ENCODE measurements at regions not wholly inside any gene's neighbourhood (a gene's known extent, or its start where the extent isn't known, plus 50 kb on each side); places are given as distances from the start of the nearest gene placed in this dataset.

DNA sequence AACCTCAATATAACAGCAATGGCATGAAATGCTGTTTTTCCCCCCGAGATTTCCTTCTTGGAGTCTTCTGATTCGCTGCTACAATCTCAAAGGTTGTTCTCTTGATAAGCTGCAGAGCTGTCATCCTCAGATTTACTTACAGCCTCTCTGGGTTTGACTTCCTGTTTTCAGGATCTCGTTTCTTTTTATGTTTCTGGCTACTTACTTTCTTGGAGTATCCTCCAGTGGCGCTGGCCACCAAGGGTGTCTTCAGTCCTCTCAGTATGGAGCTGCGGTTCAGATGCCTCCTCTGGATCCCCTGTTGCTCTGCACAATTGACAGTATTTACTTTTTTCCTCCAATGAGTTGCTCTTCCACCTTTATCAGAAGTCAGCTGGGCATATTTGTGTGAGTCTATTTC lies 152.0 kb upstream of the TMEM72 start:
- TF ChIP-seq, protein P1, sequence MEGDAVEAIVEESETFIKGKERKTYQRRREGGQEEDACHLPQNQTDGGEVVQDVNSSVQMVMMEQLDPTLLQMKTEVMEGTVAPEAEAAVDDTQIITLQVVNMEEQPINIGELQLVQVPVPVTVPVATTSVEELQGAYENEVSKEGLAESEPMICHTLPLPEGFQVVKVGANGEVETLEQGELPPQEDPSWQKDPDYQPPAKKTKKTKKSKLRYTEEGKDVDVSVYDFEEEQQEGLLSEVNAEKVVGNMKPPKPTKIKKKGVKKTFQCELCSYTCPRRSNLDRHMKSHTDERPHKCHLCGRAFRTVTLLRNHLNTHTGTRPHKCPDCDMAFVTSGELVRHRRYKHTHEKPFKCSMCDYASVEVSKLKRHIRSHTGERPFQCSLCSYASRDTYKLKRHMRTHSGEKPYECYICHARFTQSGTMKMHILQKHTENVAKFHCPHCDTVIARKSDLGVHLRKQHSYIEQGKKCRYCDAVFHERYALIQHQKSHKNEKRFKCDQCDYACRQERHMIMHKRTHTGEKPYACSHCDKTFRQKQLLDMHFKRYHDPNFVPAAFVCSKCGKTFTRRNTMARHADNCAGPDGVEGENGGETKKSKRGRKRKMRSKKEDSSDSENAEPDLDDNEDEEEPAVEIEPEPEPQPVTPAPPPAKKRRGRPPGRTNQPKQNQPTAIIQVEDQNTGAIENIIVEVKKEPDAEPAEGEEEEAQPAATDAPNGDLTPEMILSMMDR (IDR thresholded peaks at IDR 0.05), result no peak
- no peak for TF ChIP-seq POLR2A (IDR thresholded peaks at IDR 0.05)

Data from esophagus squamous epithelium (tissue), 4 donors.